ENCODE measurements at regions not wholly inside any gene's neighbourhood (a gene's known extent, or its start where the extent isn't known, plus 50 kb on each side); places are given as distances from the start of the nearest gene placed in this dataset.

- H3K4me3 ChIP-seq (ENCODE audit: low read depth in 2 of 2, low read length in 2 of 2) = no peak overlapping the region
- no peaks in the 10 kb centered on the region for H3K4me1 ChIP-seq (ENCODE audit: control insufficient read depth, insufficient read depth, low read length)
- no TSS peak for BruUV-seq (replicated peaks)
- no peak for ATAC-seq
- in situ Hi-C loops (cut with HindIII; ENCODE audit: low pct_unique_long_range_greater_than_20kb, low sequenced_read_pairs) (no loop called here), intact Hi-C loops (cut with micrococcal nuclease; ENCODE audit: unreplicated experiment) (no loop called here)
- ChIA-PET POLR2A (no interaction called here), CTCF (no interaction called here)
- H3K27me3 ChIP-seq (ENCODE audit: control insufficient read depth, insufficient read depth, low read length) = no peaks in the 10 kb centered on the region
- H3K9me3 ChIP-seq (ENCODE audit: control insufficient read depth, insufficient read depth, low read depth, low read length) = peaks cover 13% of the 10 kb centered on the region; the same call in 1 of the 2 replicates
- DNase-seq (ENCODE audit: low read depth, low spot score) = no peak
- TF ChIP-seq REST (IDR thresholded peaks at IDR 0.05; ENCODE audit: insufficient read depth in 1 of 2, low read depth in 2 of 2, low read length in 1 of 2) (no peak), CTCF (IDR thresholded peaks at IDR 0.05) (no peak), SIN3A (IDR thresholded peaks at IDR 0.05; ENCODE audit: borderline replicate concordance, insufficient read depth, low read depth, low read length) (no peak), POLR2AphosphoS5 (IDR thresholded peaks at IDR 0.05; ENCODE audit: low read depth, low read length) (no peak), TCF7L2 (IDR thresholded peaks at IDR 0.05; ENCODE audit: low read depth, low read length) (no peak)
- H3K27ac ChIP-seq (ENCODE audit: low read length) = no peak overlapping the region
- H3K36me3 ChIP-seq (ENCODE audit: control insufficient read depth, insufficient read depth, low read length) = no peaks in the 10 kb centered on the region
These were observed 315.5 kb downstream of the TENT5A start for GRCh38 chr6:81436990-81437389.

GRCh38 chr6:81413306-81413705, 339.2 kb downstream of the TENT5A start:
- BruUV-seq (replicated peaks) = no TSS peak
- no peak for TF ChIP-seq REST (IDR thresholded peaks at IDR 0.05; ENCODE audit: insufficient read depth in 1 of 2, low read depth in 2 of 2, low read length in 1 of 2)
- TF ChIP-seq TCF7L2 (IDR thresholded peaks at IDR 0.05; ENCODE audit: low read depth, low read length) = no peak
- TF ChIP-seq CTCF (IDR thresholded peaks at IDR 0.05) = no peak
- in situ Hi-C loops (cut with HindIII; ENCODE audit: low pct_unique_long_range_greater_than_20kb, low sequenced_read_pairs) = no loop called here
- Histone ChIP-seq H3K4me3 (ENCODE audit: low read depth in 2 of 2, low read length in 2 of 2) (no peak overlapping the region), H3K27me3 (ENCODE audit: control insufficient read depth, insufficient read depth, low read length) (no peaks in the 10 kb centered on the region), H3K27ac (ENCODE audit: low read length) (no peak overlapping the region), H3K9me3 (ENCODE audit: control insufficient read depth, insufficient read depth, low read depth, low read length) (no peaks in the 10 kb centered on the region), H3K4me1 (ENCODE audit: control insufficient read depth, insufficient read depth, low read length) (no peaks in the 10 kb centered on the region), H3K36me3 (ENCODE audit: control insufficient read depth, insufficient read depth, low read length) (no peaks in the 10 kb centered on the region)
- DNase-seq (ENCODE audit: low read depth, low spot score) (no peak), ATAC-seq (no peak)
- intact Hi-C loops (cut with micrococcal nuclease; ENCODE audit: unreplicated experiment) = no loop called here
- POLR2A ChIA-PET = no interaction called here
- CTCF ChIA-PET = no interaction called here
